Gastrocnemius medialis (tissue), 4 donors: ENCODE measurements at regions not wholly inside any gene's neighbourhood (a gene's known extent, or its start where the extent isn't known, plus 50 kb on each side); places are given as distances from the start of the nearest gene placed in this dataset.

Experiments
- ATAC-seq, 2 donors: fragments of 150-250 bp; one replicate each; pipeline ENCODE4 v1.9.1; 2016
- DNase-seq, 2 donors: peaks; one replicate each; pipeline ENCODE4 v3.0.0-alpha.2; 2019
- H3K27ac ChIP-seq, 4 donors: fragments of 200-600 bp; sonication (generic); 1 replicate in 1 of 4; 2 replicates in 3 of 4; pipeline ENCODE4 v1.5.1; 2016 to 2018; ENCODE audit warnings: mild to moderate bottlenecking in 2 of 4, moderate library complexity in 1 of 4
- H3K27me3 ChIP-seq, 3 donors: fragments of 200-600 bp; sonication (generic) in 2 of 3; 1 replicate in 1 of 3; 2 replicates in 2 of 3; pipeline versions ENCODE4 v1.5.1 to v1.6.0; 2016 to 2019; ENCODE audit warnings: mild to moderate bottlenecking in 1 of 3, moderate library complexity in 1 of 3
- H3K36me3 ChIP-seq, 2 donors: fragments of 200-600 bp; sonication (generic) in 1 of 2; one replicate each; pipeline ENCODE4 v1.5.1; 2017 to 2018
- H3K4me1 ChIP-seq, 2 donors: fragments of 200-600 bp; sonication (generic) in 1 of 2; one replicate each; pipeline ENCODE4 v1.5.1; 2016 to 2017; ENCODE audit warnings: mild to moderate bottlenecking in 2 of 2
- H3K4me3 ChIP-seq, 4 donors: fragments of 200-600 bp; sonication (generic) in 3 of 4; 1 replicate in 1 of 4; 2 replicates in 3 of 4; pipeline ENCODE4 v1.5.1; 2016 to 2019; ENCODE audit warnings: mild to moderate bottlenecking in 2 of 4
- H3K9me3 ChIP-seq, 3 donors: fragments of 200-600 bp; sonication (generic) in 2 of 3; 1 replicate in 1 of 3; 2 replicates in 2 of 3; pipeline ENCODE4 v1.5.1; 2016 to 2019
- POLR2A ChIP-seq, 2 donors: fragments of 450-650 bp; IDR thresholded peaks; one replicate each; pipeline ENCODE4 v1.6.1; 2017; ENCODE audit warnings: antibody characterized with exemption in 2 of 2, mild to moderate bottlenecking in 2 of 2, moderate library complexity in 2 of 2
- in situ Hi-C, 4 donors: fragments of 200-750 bp; cut with MboI; loops; one replicate each; pipeline versions ENCODE4 v1.15.0 to v1.8.0; 2017; ENCODE audit warnings: low sequenced_read_pairs in 4 of 4
- intact Hi-C: fragments of 100-400 bp; cut with DNase I; formaldehyde crosslinking; loops from one replicate; pipeline ENCODE4 v1.15.1; 2023; ENCODE audit warnings: low total_unique reads
- TF ChIP-seq, protein P1 (sequence below), 5 experiments: fragments of 450-650 bp in 3 of 5; fragments of 200-600 bp in 2 of 5; sonication (generic) in 2 of 5; IDR thresholded peaks in 4 of 5; conservative IDR thresholded peaks in 1 of 5; 1 replicate in 4 of 5; 2 replicates in 1 of 5; pipeline ENCODE4 v1.5.1; 2016 to 2019; ENCODE audit warnings: antibody characterized with exemption in 5 of 5, mild to moderate bottlenecking in 3 of 5, moderate library complexity in 3 of 5

DNA sequence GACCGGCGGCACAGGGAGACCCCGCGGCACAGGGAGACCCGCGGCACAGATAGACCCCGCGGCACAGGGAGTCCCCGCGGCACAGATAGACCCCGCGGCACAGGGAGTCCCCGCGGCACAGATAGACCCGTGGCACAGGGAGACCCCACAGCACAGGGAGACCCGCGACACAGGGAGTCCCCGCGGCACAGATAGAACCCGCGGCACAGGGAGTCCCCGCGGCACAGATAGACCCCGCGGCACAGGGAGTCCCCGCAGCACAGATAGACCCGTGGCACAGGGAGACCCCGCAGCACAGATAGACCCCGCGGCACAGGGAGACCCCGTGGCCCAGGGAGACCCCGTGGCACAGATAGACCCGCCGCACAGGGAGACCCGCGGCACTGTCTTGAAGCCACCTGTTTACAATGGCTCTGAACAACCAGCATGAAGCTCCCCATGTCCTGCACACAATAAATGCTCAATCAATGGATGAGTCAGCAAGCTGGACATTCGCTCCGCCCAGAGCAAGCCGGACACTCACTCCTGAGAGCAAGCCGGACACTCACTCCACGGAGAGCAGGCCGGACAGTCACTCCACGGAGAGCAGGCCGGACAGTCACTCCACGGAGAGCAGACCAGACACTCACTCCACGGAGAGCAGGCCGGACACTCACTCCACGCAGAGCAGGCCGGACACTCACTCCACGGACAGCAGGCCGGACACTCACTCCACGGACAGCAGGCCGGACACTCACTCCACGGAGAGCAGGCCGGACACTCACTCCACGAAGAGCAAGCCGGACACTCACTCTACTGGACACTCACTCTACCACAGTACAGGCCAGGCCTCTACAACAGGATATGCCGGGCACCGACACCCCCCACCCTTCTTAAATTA, 121.9 kb downstream of the RFLNA start:
- ATAC-seq (no peak), DNase-seq (no peak)
- Histone ChIP-seq H3K4me3 (no peak overlapping the region), H3K27ac (peak overlapping the region in 1 of 4 donors; percentile 23), H3K27me3 (no peaks in the 10 kb centered on the region), H3K4me1 (peaks cover 14 to 23% of the 10 kb centered on the region in 2 donors), H3K36me3 (peaks cover 0 to 18% of the 10 kb centered on the region in 2 donors), H3K9me3 (no peaks in the 10 kb centered on the region)
- intact Hi-C loops (no loop called here), in situ Hi-C loops (no loop called here)
- TF ChIP-seq, protein P1, sequence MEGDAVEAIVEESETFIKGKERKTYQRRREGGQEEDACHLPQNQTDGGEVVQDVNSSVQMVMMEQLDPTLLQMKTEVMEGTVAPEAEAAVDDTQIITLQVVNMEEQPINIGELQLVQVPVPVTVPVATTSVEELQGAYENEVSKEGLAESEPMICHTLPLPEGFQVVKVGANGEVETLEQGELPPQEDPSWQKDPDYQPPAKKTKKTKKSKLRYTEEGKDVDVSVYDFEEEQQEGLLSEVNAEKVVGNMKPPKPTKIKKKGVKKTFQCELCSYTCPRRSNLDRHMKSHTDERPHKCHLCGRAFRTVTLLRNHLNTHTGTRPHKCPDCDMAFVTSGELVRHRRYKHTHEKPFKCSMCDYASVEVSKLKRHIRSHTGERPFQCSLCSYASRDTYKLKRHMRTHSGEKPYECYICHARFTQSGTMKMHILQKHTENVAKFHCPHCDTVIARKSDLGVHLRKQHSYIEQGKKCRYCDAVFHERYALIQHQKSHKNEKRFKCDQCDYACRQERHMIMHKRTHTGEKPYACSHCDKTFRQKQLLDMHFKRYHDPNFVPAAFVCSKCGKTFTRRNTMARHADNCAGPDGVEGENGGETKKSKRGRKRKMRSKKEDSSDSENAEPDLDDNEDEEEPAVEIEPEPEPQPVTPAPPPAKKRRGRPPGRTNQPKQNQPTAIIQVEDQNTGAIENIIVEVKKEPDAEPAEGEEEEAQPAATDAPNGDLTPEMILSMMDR (IDR thresholded peaks at IDR 0.05 in 4 of 5, conservative IDR thresholded peaks at IDR 0.05 in 1 of 5) = no peak
- no peak for TF ChIP-seq POLR2A (IDR thresholded peaks at IDR 0.05)

DNA sequence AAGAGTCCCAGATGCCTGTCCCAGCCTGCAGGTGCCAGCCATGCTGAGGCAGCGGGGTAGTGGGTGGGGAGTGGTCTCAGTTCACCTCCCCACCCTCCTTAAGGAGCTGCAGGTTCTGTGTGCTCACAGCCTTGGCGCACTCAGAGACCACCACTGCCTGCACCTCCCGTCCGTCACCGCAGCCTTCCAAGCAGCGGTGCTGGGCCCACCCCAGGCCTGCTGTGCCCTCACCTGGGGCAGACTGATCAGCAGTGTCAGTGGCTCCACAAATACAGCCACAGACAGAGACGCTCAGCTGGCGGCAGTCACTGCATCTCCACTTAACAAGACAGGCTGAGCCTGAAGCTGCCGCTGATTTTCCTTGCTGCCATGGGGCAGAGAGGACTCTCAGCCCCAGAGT, 120.2 kb downstream of the RFLNA start:
- H3K27me3 ChIP-seq = no peaks in the 10 kb centered on the region
- no peak overlapping the region for H3K4me3 ChIP-seq
- H3K36me3 ChIP-seq = peaks cover 0 to 8% of the 10 kb centered on the region in 2 donors
- TF ChIP-seq, protein P1 (IDR thresholded peaks at IDR 0.05 in 4 of 5, conservative IDR thresholded peaks at IDR 0.05 in 1 of 5) = no peak
- no peak for TF ChIP-seq POLR2A (IDR thresholded peaks at IDR 0.05)
- ATAC-seq = no peak
- no peak for DNase-seq
- in situ Hi-C loops = no loop called here
- intact Hi-C loops = no loop called here
- no peaks in the 10 kb centered on the region for H3K9me3 ChIP-seq
- peaks cover 21 to 39% of the 10 kb centered on the region in 2 donors for H3K4me1 ChIP-seq
- H3K27ac ChIP-seq = no peak overlapping the region

DNA sequence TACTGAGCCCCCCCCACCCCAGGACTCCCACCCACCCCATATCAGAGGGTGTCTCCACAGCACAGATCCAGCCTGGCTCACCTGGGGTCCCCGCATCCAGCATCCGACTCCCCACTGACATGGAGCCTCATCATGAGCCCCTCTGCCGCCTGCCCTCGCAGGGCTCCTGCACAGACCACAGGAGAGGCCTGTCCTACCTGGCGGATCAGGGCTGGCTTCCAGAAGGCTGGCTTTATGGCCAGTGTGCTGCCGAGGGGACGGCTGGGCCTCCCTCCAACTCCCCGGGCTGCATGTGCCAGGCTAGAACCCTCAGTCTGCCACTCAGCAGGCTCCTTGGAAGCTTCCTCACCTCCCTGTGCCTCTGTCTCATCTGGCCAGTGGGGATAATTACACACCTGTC, 119.0 kb downstream of the RFLNA start:
- no peaks in the 10 kb centered on the region for H3K27me3 ChIP-seq
- intact Hi-C loops = no loop called here
- ATAC-seq = no peak
- peak overlapping the region; percentile 20 to 86 (median 82) for H3K27ac ChIP-seq
- H3K36me3 ChIP-seq = no peaks in the 10 kb centered on the region
- H3K4me1 ChIP-seq = peaks cover 24 to 46% of the 10 kb centered on the region in 2 donors
- in situ Hi-C loops = no loop called here
- TF ChIP-seq, protein P1 (IDR thresholded peaks at IDR 0.05 in 4 of 5, conservative IDR thresholded peaks at IDR 0.05 in 1 of 5) = no peak
- no peak for TF ChIP-seq POLR2A (IDR thresholded peaks at IDR 0.05)
- H3K9me3 ChIP-seq = no peaks in the 10 kb centered on the region
- H3K4me3 ChIP-seq = no peak overlapping the region
- no peak for DNase-seq

DNA sequence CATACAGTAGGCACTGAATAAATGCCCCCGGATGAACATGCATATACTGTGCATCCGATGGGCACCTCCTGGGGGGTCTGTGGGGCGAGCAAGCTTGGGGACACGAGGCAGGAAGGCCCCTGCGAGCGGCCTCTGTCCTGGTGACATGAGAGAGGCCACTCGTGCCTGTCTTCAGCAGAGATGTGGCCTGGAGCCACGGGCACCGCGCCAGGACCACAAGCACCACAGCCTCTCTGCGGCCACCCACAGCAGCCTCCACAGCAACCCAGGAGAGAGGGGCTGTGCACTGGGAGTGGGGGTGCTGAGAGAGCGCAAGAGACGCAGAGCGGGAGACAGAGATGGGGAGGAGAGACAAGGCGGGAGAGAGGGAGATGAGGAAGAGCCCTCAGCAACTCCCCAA, 118.5 kb downstream of the RFLNA start:
- ATAC-seq = no peak
- no peak overlapping the region for H3K4me3 ChIP-seq
- no peaks in the 10 kb centered on the region for H3K9me3 ChIP-seq
- no peaks in the 10 kb centered on the region for H3K36me3 ChIP-seq
- H3K4me1 ChIP-seq = peaks cover 24 to 46% of the 10 kb centered on the region in 2 donors
- DNase-seq = no peak
- TF ChIP-seq POLR2A (IDR thresholded peaks at IDR 0.05) = no peak
- TF ChIP-seq, protein P1 (IDR thresholded peaks at IDR 0.05 in 4 of 5, conservative IDR thresholded peaks at IDR 0.05 in 1 of 5) = no peak
- intact Hi-C loops = no loop called here
- H3K27me3 ChIP-seq = no peaks in the 10 kb centered on the region
- in situ Hi-C loops = no loop called here
- H3K27ac ChIP-seq = peak overlapping the region; percentile 35 to 86 (median 82)
